K562 (cell line): ENCODE measurements at regions not wholly inside any gene's neighbourhood (a gene's known extent, or its start where the extent isn't known, plus 50 kb on each side); places are given as distances from the start of the nearest gene placed in this dataset.

ENCODE experiments used
- ATAC-seq: fragments of 200-7000 bp; cut with Tn5 transposase; 3 replicates; pipeline ENCODE4 v1.9.1; 2020; ENCODE audit warnings: moderate library complexity
- BruUV-seq: library from RNA; stranded (reverse); fragments of 400-500 nt; replicated peaks from 2 replicates; lab custom pipeline; 2021; lab: Mats Ljungman, UMichigan
- CTCF ChIA-PET: fragments of 300-600 bp; formaldehyde crosslinking; extraction: SDS; loops from one replicate; lab custom pipeline; 2021; ENCODE audit warnings: low intra/inter-chr PET ratio; lab: Yijun Ruan, JAX
- POLR2A ChIA-PET: fragments of 300-600, 350-650 bp; sonication (Branson Sonifier 250); formaldehyde crosslinking; extraction: SDS; loops from one replicate; lab custom pipeline; 2021; ENCODE audit warnings: antibody characterized with exemption, inconsistent platforms; lab: Yijun Ruan, JAX
- DNase-seq, 4 experiments: peaks; one replicate each; pipeline versions ENCODE4 v3.0.0 to v3.0.0-alpha.2; 2011 to 2018; ENCODE audit warnings: low spot score in 3 of 4, mixed read lengths in 3 of 4; ENCODE audit errors: extremely low read depth in 1 of 4
- FAIRE-seq: peaks from 2 replicates; lab custom pipeline; 2011; peaks lifted over from hg19 to GRCh38; lab: Jason Lieb, UNC
- H2AFZ ChIP-seq: 2 replicates; pipeline ENCODE4 v1.6.0; 2011; ENCODE audit warnings: low read depth, low read length, control low read depth, inconsistent platforms
- H3K27ac ChIP-seq: fragments of 200-600 bp; 3 replicates; pipeline ENCODE4 v1.8.0; 2011; ENCODE audit warnings: low read depth, mild to moderate bottlenecking, control low read depth, inconsistent platforms, low read length, moderate library complexity, mixed read lengths; ENCODE audit errors: extremely low read depth
- H3K27me3 ChIP-seq, 2 experiments: fragments of 300-600 bp in 1 of 2; 2 replicates in 1 of 2; 3 replicates in 1 of 2; pipeline versions ENCODE4 v1.6.0 to v1.8.0; 2011; ENCODE audit warnings: inconsistent platforms in 2 of 2, low read length in 2 of 2, mild to moderate bottlenecking in 1 of 2, mixed read lengths in 1 of 2, moderate library complexity in 1 of 2; ENCODE audit not compliant: control insufficient read depth in 2 of 2, insufficient read depth in 2 of 2
- H3K36me3 ChIP-seq: fragments of 300-600 bp; 3 replicates; pipeline ENCODE4 v1.8.0; 2011; ENCODE audit warnings: mild to moderate bottlenecking, low read length, inconsistent platforms; ENCODE audit not compliant: control insufficient read depth, insufficient read depth
- H3K4me1 ChIP-seq, 2 experiments: fragments of 200-600 bp in 1 of 2; replicated peaks in 1 of 2; 2 replicates in 1 of 2; 3 replicates in 1 of 2; pipeline versions ENCODE4 v1.5.1 to v1.8.0; 2011; ENCODE audit warnings: inconsistent platforms in 2 of 2, low read length in 2 of 2, mild to moderate bottlenecking in 1 of 2, mixed read lengths in 1 of 2, moderate library complexity in 1 of 2; ENCODE audit not compliant: control insufficient read depth in 2 of 2, insufficient read depth in 2 of 2
- H3K4me2 ChIP-seq: 2 replicates; pipeline ENCODE4 v1.6.1; 2011; ENCODE audit warnings: low read length, control low read depth, inconsistent platforms, mixed read lengths; ENCODE audit not compliant: insufficient read depth
- H3K4me3 ChIP-seq: fragments of 200-600 bp; sonication (generic), shearing (Covaris generic); 2 replicates; pipeline ENCODE4 v1.5.1; 2016; ENCODE audit warnings: control low read depth, inconsistent platforms
- H3K79me2 ChIP-seq: fragments of 200-600 bp; 3 replicates; pipeline ENCODE4 v1.8.0; 2011; ENCODE audit warnings: low read length, inconsistent platforms; ENCODE audit not compliant: control insufficient read depth, insufficient read depth
- H3K9ac ChIP-seq, 2 experiments: 2 replicates each; pipeline versions ENCODE4 v1.6.0 to v1.6.1; 2011; ENCODE audit warnings: low read depth in 2 of 2, low read length in 2 of 2, control low read depth in 1 of 2, inconsistent platforms in 1 of 2, mild to moderate bottlenecking in 1 of 2, mixed read lengths in 1 of 2; ENCODE audit not compliant: insufficient read depth in 1 of 2
- H3K9me1 ChIP-seq: one replicate; pipeline ENCODE4 v1.6.0; 2011; ENCODE audit warnings: inconsistent platforms, mild to moderate bottlenecking, low read length, moderate library complexity; ENCODE audit not compliant: control insufficient read depth, insufficient read depth
- H3K9me3 ChIP-seq: replicated peaks from 2 replicates; pipeline ENCODE4 v1.5.1; 2011; ENCODE audit warnings: low read depth, low read length, inconsistent platforms; ENCODE audit not compliant: control insufficient read depth, insufficient read depth
- H4K20me1 ChIP-seq: replicated peaks from 2 replicates; pipeline ENCODE4 v1.6.1; 2011; ENCODE audit warnings: low read length, inconsistent platforms, mixed read lengths; ENCODE audit not compliant: control insufficient read depth, insufficient read depth
- CHCHD3 ChIP-seq: fragments of 250-450 bp; sonication (Bioruptor Pico); IDR thresholded peaks from 2 replicates; pipeline ENCODE4 v2.1.2; 2022; ENCODE audit warnings: mild to moderate bottlenecking
- GTF2A2 ChIP-seq: IDR thresholded peaks from 2 replicates; pipeline ENCODE4 v1.6.1; 2016; ENCODE audit warnings: mild to moderate bottlenecking, missing genetic modification characterization, missing compliant biosample characterization
- RERE ChIP-seq: sonication (generic); formaldehyde crosslinking; IDR thresholded peaks from 2 replicates; pipeline ENCODE4 v1.8.0; 2023; ENCODE audit warnings: missing genetic modification reagents, mild to moderate bottlenecking, borderline replicate concordance
- ZBTB9 ChIP-seq: fragments of 450-650 bp; formaldehyde crosslinking; IDR thresholded peaks from 2 replicates; pipeline ENCODE4 v1.4.0; 2020; ENCODE audit warnings: mild to moderate bottlenecking, moderate library complexity
- WGBS: fragments of 100-300 bp; shearing (Covaris generic); methylation state at CpG from one replicate; pipeline ENCODE4 v1.1.6; 2016; ENCODE audit warnings: low coverage, mixed read lengths; ENCODE audit not compliant: insufficient coverage; ENCODE audit errors: missing lambda C conversion rate; 5-methylcytosine and 5-hydroxymethylcytosine counted together
- in situ Hi-C: fragments of 300-500 bp; cut with MboI; formaldehyde crosslinking; loops from 4 replicates; pipeline ENCODE4 v1.15.0; 2018; ENCODE audit warnings: inconsistent platforms, mixed read lengths
- intact Hi-C: fragments of 100-400 bp; cut with micrococcal nuclease; formaldehyde crosslinking; loops from 2 replicates; pipeline ENCODE4 v1.14.2; 2022

DNA sequence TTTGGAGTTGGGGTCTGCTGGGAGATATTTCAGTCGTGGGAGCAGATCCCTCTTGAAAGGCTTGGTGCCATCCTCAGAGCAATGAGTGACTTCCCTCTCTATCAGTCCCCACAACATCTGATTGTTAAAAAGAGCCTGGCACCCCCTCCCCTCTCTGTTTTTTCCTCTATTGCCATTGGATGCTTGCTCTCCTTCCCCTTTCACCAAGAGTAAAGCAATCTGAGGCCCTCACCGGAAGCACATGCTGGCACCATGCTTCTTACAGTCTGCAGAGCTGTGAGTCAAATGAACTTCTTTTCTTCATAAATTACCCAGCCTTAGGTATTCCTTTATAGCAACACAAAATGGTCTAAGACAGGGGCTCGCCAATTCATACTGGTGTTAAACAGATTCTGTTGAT is 99.1 kb upstream of the CCND2 start:
- 43% methylated on average over 3 of the region's 3 CpGs for WGBS
- Histone ChIP-seq H3K36me3 (no peaks in the 10 kb centered on the region), H3K4me1 (no peaks in the 10 kb centered on the region; a peak in 1 of 5 replicates), H4K20me1 (no peaks in the 10 kb centered on the region), H3K4me3 (no peak overlapping the region), H3K27me3 (no peaks in the 10 kb centered on the region), H3K9me1 (no peaks in the 10 kb centered on the region), H3K79me2 (no peaks in the 10 kb centered on the region), H3K4me2 (no peak overlapping the region), H3K27ac (no peak overlapping the region), H3K9ac (no peak overlapping the region), H3K9me3 (no peaks in the 10 kb centered on the region), H2AFZ (no peak overlapping the region)
- in situ Hi-C loops (no loop called here), intact Hi-C loops (no loop called here)
- no peak for ATAC-seq
- ChIA-PET CTCF (no interaction called here), POLR2A (interaction anchor here (1.5 kb wide), 1 partner anchor 27 kb away, joined by 3 read pairs; no protein-coding TSS in a partner anchor)
- DNase-seq: no peak
- TF ChIP-seq RERE: no peak
- no peak for TF ChIP-seq ZBTB9
- TF ChIP-seq GTF2A2 (tag): no peak
- TF ChIP-seq CHCHD3 (CRISPR knock-in tag): no peak
- FAIRE-seq: no peak
- BruUV-seq: no TSS peak
